H1 (cell line): ENCODE measurements at regions not wholly inside any gene's neighbourhood (a gene's known extent, or its start where the extent isn't known, plus 50 kb on each side); places are given as distances from the start of the nearest gene placed in this dataset.

Experiments used
- CTCF ChIA-PET: fragments of 300-600 bp; sonication (Branson Sonifier 250); formaldehyde crosslinking; loops from one replicate; lab custom pipeline; 2021; ENCODE audit not compliant: partially characterized antibody; lab: Charles Lee
- POLR2A ChIA-PET: fragments of 300-600 bp; sonication (Branson Sonifier 250); formaldehyde crosslinking; loops from one replicate; lab custom pipeline; 2021; ENCODE audit warnings: inconsistent platforms; ENCODE audit not compliant: partially characterized antibody; lab: Charles Lee
- DNase-seq, 2 experiments: peaks; one replicate each; pipeline versions ENCODE4 v3.0.0 to v3.0.0-alpha.2; 2010 to 2022; ENCODE audit warnings: low spot score in 2 of 2, low read depth in 1 of 2, mixed read lengths in 1 of 2
- FAIRE-seq: peaks from 2 replicates; lab custom pipeline; 2011; peaks lifted over from hg19 to GRCh38; lab: Jason Lieb, UNC
- H2AFZ ChIP-seq: 2 replicates; pipeline ENCODE4 v1.8.1; 2012; ENCODE audit warnings: low read length, inconsistent platforms
- H2AK5ac ChIP-seq: 2 replicates; pipeline ENCODE4 v1.6.1; 2013; ENCODE audit warnings: low read depth, low read length
- H2BK120ac ChIP-seq: replicated peaks from 2 replicates; pipeline ENCODE3; 2013; ENCODE audit warnings: low read depth, low read length, inconsistent platforms
- H2BK12ac ChIP-seq: 2 replicates; pipeline ENCODE4 v1.6.1; 2013; ENCODE audit warnings: low read depth, low read length
- H2BK15ac ChIP-seq: 2 replicates; pipeline ENCODE4 v1.6.1; 2013; ENCODE audit warnings: low read length
- H2BK20ac ChIP-seq: 2 replicates; pipeline ENCODE4 v1.6.1; 2013; ENCODE audit warnings: low read length
- H2BK5ac ChIP-seq: 2 replicates; pipeline ENCODE4 v1.6.1; 2013; ENCODE audit warnings: low read depth, low read length
- H3K14ac ChIP-seq: 2 replicates; pipeline ENCODE4 v1.6.1; 2013; ENCODE audit warnings: inconsistent platforms; ENCODE audit not compliant: insufficient read length
- H3K18ac ChIP-seq: 2 replicates; pipeline ENCODE4 v1.6.1; 2013; ENCODE audit warnings: low read length; ENCODE audit errors: extremely low read depth
- H3K23ac ChIP-seq: 2 replicates; pipeline ENCODE4 v1.6.1; 2013; ENCODE audit warnings: inconsistent platforms; ENCODE audit not compliant: insufficient read length
- H3K23me2 ChIP-seq: 2 replicates; pipeline ENCODE4 v1.6.1; 2013; ENCODE audit warnings: low read depth, low read length
- H3K27ac ChIP-seq: 2 replicates; pipeline ENCODE4 v1.6.1; 2011; ENCODE audit warnings: low read depth, low read length, inconsistent platforms
- H3K27me3 ChIP-seq, 4 experiments: replicated peaks in 1 of 4; 1 replicate in 1 of 4; 2 replicates in 3 of 4; pipeline versions ENCODE4 v1.6.1 to v1.8.1; 2011 to 2013; ENCODE audit warnings: low read length in 3 of 4, mild to moderate bottlenecking in 3 of 4, inconsistent platforms in 2 of 4, mixed read lengths in 2 of 4, moderate library complexity in 1 of 4; ENCODE audit not compliant: control insufficient read depth in 3 of 4, insufficient read depth in 3 of 4; ENCODE audit errors: extremely low read depth in 1 of 4
- H3K36me3 ChIP-seq, 4 experiments: 2 replicates each; pipeline versions ENCODE4 v1.6.1 to v1.8.1; 2011 to 2013; ENCODE audit warnings: mild to moderate bottlenecking in 4 of 4, low read length in 3 of 4, moderate library complexity in 2 of 4, control low read depth in 1 of 4, inconsistent platforms in 1 of 4; ENCODE audit not compliant: insufficient read depth in 4 of 4, control insufficient read depth in 2 of 4
- H3K4ac ChIP-seq: replicated peaks from 2 replicates; pipeline ENCODE3; 2013; ENCODE audit warnings: low read length, low read depth, mixed read lengths, inconsistent platforms; ENCODE audit not compliant: insufficient read length
- H3K4me1 ChIP-seq, 4 experiments: replicated peaks in 1 of 4; 1 replicate in 1 of 4; 2 replicates in 3 of 4; pipeline versions ENCODE4 v1.6.1 to v1.8.1; 2011 to 2013; ENCODE audit warnings: low read length in 3 of 4, inconsistent platforms in 2 of 4, mixed read lengths in 1 of 4; ENCODE audit not compliant: insufficient read depth in 4 of 4, control insufficient read depth in 3 of 4
- H3K4me2 ChIP-seq, 2 experiments: 2 replicates each; pipeline versions ENCODE4 v1.6.1 to v1.8.1; 2011 to 2013; ENCODE audit warnings: low read depth in 2 of 2, low read length in 2 of 2, control low read depth in 1 of 2, inconsistent platforms in 1 of 2, mild to moderate bottlenecking in 1 of 2; ENCODE audit not compliant: insufficient read depth in 1 of 2
- H3K4me3 ChIP-seq, 4 experiments: fragments of 200-600, 300-600 bp in 1 of 4; sonication (generic), shearing (Covaris generic), sonication (Bioruptor Twin) in 1 of 4; 2 replicates each; pipeline versions ENCODE4 v1.5.1 to v1.8.1; 2011 to 2016; ENCODE audit warnings: low read length in 4 of 4, low read depth in 3 of 4, control low read depth in 2 of 4, inconsistent platforms in 2 of 4, mild to moderate bottlenecking in 2 of 4, mixed read lengths in 1 of 4, moderate library complexity in 1 of 4; ENCODE audit not compliant: insufficient read depth in 2 of 4; ENCODE audit errors: extremely low read depth in 1 of 4
- H3K56ac ChIP-seq: replicated peaks from 2 replicates; pipeline ENCODE3; 2013; ENCODE audit warnings: low read depth, mild to moderate bottlenecking, mixed read lengths, low read length, inconsistent platforms; ENCODE audit not compliant: insufficient read length
- H3K79me1 ChIP-seq: 2 replicates; pipeline ENCODE4 v1.6.1; 2013; ENCODE audit warnings: low read depth, low read length, control low read depth
- H3K79me2 ChIP-seq, 2 experiments: 2 replicates each; pipeline versions ENCODE4 v1.6.1 to v1.8.1; 2012 to 2013; ENCODE audit warnings: low read length in 2 of 2, mild to moderate bottlenecking in 2 of 2, inconsistent platforms in 1 of 2; ENCODE audit not compliant: insufficient read depth in 2 of 2, control insufficient read depth in 1 of 2
- H3K9ac ChIP-seq, 4 experiments: replicated peaks in 1 of 4; 1 replicate in 1 of 4; 2 replicates in 3 of 4; pipeline versions ENCODE4 v1.6.1 to v1.8.1; 2011 to 2013; ENCODE audit warnings: low read depth in 3 of 4, low read length in 3 of 4, control low read depth in 2 of 4, mild to moderate bottlenecking in 2 of 4, moderate library complexity in 2 of 4, inconsistent platforms in 1 of 4; ENCODE audit errors: extremely low read depth in 1 of 4
- H3K9me3 ChIP-seq, 2 experiments: 2 replicates each; pipeline versions ENCODE4 v1.6.1 to v1.8.1; 2012 to 2013; ENCODE audit warnings: mild to moderate bottlenecking in 2 of 2, moderate library complexity in 2 of 2, control low read depth in 1 of 2, inconsistent platforms in 1 of 2, low read depth in 1 of 2, low read length in 1 of 2, mixed read lengths in 1 of 2; ENCODE audit not compliant: insufficient read depth in 2 of 2
- H4K20me1 ChIP-seq, 2 experiments: replicated peaks in 1 of 2; 2 replicates each; pipeline versions ENCODE3 to v1.8.1; 2011 to 2013; ENCODE audit warnings: inconsistent platforms in 2 of 2, low read length in 2 of 2, mild to moderate bottlenecking in 1 of 2; ENCODE audit not compliant: insufficient read depth in 2 of 2, control insufficient read depth in 1 of 2
- H4K5ac ChIP-seq: 2 replicates; pipeline ENCODE4 v1.6.1; 2013; ENCODE audit warnings: low read length, low read depth, mixed read lengths, inconsistent platforms; ENCODE audit not compliant: insufficient read length
- H4K8ac ChIP-seq: 2 replicates; pipeline ENCODE4 v1.8.0; 2013; ENCODE audit warnings: mild to moderate bottlenecking, moderate library complexity, low read length, inconsistent platforms; ENCODE audit not compliant: insufficient read depth; ENCODE audit errors: extremely low read depth
- H4K91ac ChIP-seq: replicated peaks from 2 replicates; pipeline ENCODE3; 2013; ENCODE audit warnings: low read length, mixed read lengths, inconsistent platforms; ENCODE audit not compliant: insufficient read length
- BACH1 ChIP-seq: IDR thresholded peaks from 2 replicates; pipeline ENCODE4 v1.6.1; 2012; ENCODE audit warnings: low read length, improper control_type of control experiment
- HDAC2 ChIP-seq, 2 experiments: fragments of 300-600 bp in 1 of 2; sonication (generic) in 1 of 2; IDR thresholded peaks; 2 replicates each; pipeline ENCODE4 v1.6.1; 2011 to 2012; ENCODE audit warnings: low read depth in 2 of 2, low read length in 2 of 2, mild to moderate bottlenecking in 2 of 2, moderate library complexity in 2 of 2, borderline replicate concordance in 1 of 2, inconsistent platforms in 1 of 2
- WGBS, 2 experiments: shearing (Covaris generic) in 1 of 2; methylation state at CpG; one replicate each; pipeline versions ENCODE4 v1.1.6 to v1.1.7; 2013 to 2015; ENCODE audit warnings: low lambda C conversion rate in 2 of 2, mixed read lengths in 2 of 2, inconsistent platforms in 1 of 2, low coverage in 1 of 2, missing lambda C conversion rate in 1 of 2; ENCODE audit not compliant: insufficient replicate concordance in 2 of 2, insufficient coverage in 1 of 2, insufficient read length in 1 of 2; ENCODE audit errors: extremely low coverage in 1 of 2, missing lambda C conversion rate in 1 of 2; 5-methylcytosine and 5-hydroxymethylcytosine counted together

- FAIRE-seq (no peak), DNase-seq (no peak)
- no peak overlapping the region for H4K5ac ChIP-seq
- no peaks in the 10 kb centered on the region for H4K20me1 ChIP-seq
- H3K23me2 ChIP-seq = no peaks in the 10 kb centered on the region
- peak overlapping the region; percentile 35 for H3K18ac ChIP-seq
- H4K8ac ChIP-seq = no peak overlapping the region
- H4K91ac ChIP-seq = no peak overlapping the region
- H2BK15ac ChIP-seq = no peak overlapping the region
- H2AK5ac ChIP-seq = no peak overlapping the region
- H3K79me1 ChIP-seq = no peaks in the 10 kb centered on the region
- 24% methylated on average over 10 of the region's 10 CpGs; no CpG with 5 or more reads in 1 of the 2 experiments for WGBS, 2 experiments
- no peaks in the 10 kb centered on the region for H3K27me3 ChIP-seq
- H3K79me2 ChIP-seq = no peaks in the 10 kb centered on the region
- peak overlapping the region; percentile 55 to 69; a peak in 3 of 4 replicates for H3K4me2 ChIP-seq
- no peak overlapping the region for H3K56ac ChIP-seq
- CTCF ChIA-PET = interaction anchor here (1.2 to 1.4 kb wide), 3 partner anchors 16 to 586 kb away, joined by 3 to 5 read pairs (median 4); no protein-coding TSS in a partner anchor
- H2BK20ac ChIP-seq = peak overlapping the region; percentile 35; the same call in 1 of the 2 replicates
- no peak overlapping the region for H2BK12ac ChIP-seq
- no peak overlapping the region for H2BK120ac ChIP-seq
- no peak overlapping the region for H3K14ac ChIP-seq
- H2AFZ ChIP-seq = peak overlapping the region; percentile 88; the same call in 1 of the 2 replicates
- peak overlapping the region in 2 of 4 experiments; percentile 22 to 41; a peak in 3 of 8 replicates for H3K4me3 ChIP-seq
- H3K27ac ChIP-seq = no peak overlapping the region
- TF ChIP-seq HDAC2 (IDR thresholded peaks at IDR 0.05; ENCODE audit: borderline replicate concordance in 1 of 2, low read depth in 2 of 2, low read length in 2 of 2) (0 out of 4 replicates have a peak, but pooled peaks of 1 of the 2 experiments have one; percentile 16), BACH1 (no peak)
- H3K36me3 ChIP-seq = no peaks in the 10 kb centered on the region
- POLR2A ChIA-PET = no interaction called here
- peaks cover 2 to 9% (median 8%) of the 10 kb centered on the region in 4 experiments; a peak in 5 of 7 replicates for H3K4me1 ChIP-seq
- H3K4ac ChIP-seq = no peak overlapping the region
- peak overlapping the region; percentile 63; the same call in 1 of the 2 replicates for H2BK5ac ChIP-seq
- no peak overlapping the region for H3K9ac ChIP-seq
- no peak overlapping the region for H3K23ac ChIP-seq
- no peaks in the 10 kb centered on the region for H3K9me3 ChIP-seq
These were observed 114.2 kb downstream of the IRX1 start for GRCh38 chr5:3709717-3710348.
